PC-9 (cell line): ENCODE measurements at regions not wholly inside any gene's neighbourhood (a gene's known extent, or its start where the extent isn't known, plus 50 kb on each side); places are given as distances from the start of the nearest gene placed in this dataset.

Experiments
- BruUV-seq: library from RNA; stranded (reverse); fragments of 400-500 nt; replicated peaks from 2 replicates; lab custom pipeline; 2021; lab: Mats Ljungman, UMichigan
- CTCF ChIA-PET: fragments of 300-600 bp; sonication (Branson Sonifier 250); formaldehyde crosslinking; loops from one replicate; lab custom pipeline; 2022; ENCODE audit warnings: antibody characterized with exemption; lab: Charles Lee
- POLR2A ChIA-PET: fragments of 300-600 bp; sonication (Branson Sonifier 250); formaldehyde crosslinking; loops from one replicate; lab custom pipeline; 2022; ENCODE audit warnings: antibody characterized with exemption; ENCODE audit not compliant: unreplicated experiment; lab: Charles Lee
- DNase-seq, 2 experiments: peaks; one replicate each; pipeline versions ENCODE4 v3.0.0 to v3.0.0-alpha.2; 2015 to 2022; ENCODE audit warnings: mixed read lengths in 1 of 2
- H2AFZ ChIP-seq: fragments of 200-600 bp; sonication (generic); 2 replicates; pipeline ENCODE4 v1.8.1; 2017; ENCODE audit warnings: antibody characterized with exemption
- H3F3A ChIP-seq: fragments of 200-600 bp; sonication (generic); 2 replicates; pipeline ENCODE4 v1.8.1; 2017; ENCODE audit warnings: antibody characterized with exemption, mild to moderate bottlenecking, low read depth; ENCODE audit not compliant: insufficient read depth
- H3K27ac ChIP-seq: fragments of 200-600 bp; sonication (generic); 2 replicates; pipeline ENCODE4 v1.6.1; 2016; ENCODE audit warnings: mixed run types
- H3K27me3 ChIP-seq: fragments of 200-600 bp; sonication (generic); 2 replicates; pipeline ENCODE4 v1.6.1; 2016; ENCODE audit warnings: low read depth, mixed run types; ENCODE audit not compliant: insufficient read depth
- H3K36me3 ChIP-seq: fragments of 200-600 bp; sonication (generic); 2 replicates; pipeline ENCODE4 v1.6.1; 2016; ENCODE audit warnings: low read depth, mixed run types
- H3K4me1 ChIP-seq: fragments of 200-600 bp; sonication (generic); replicated peaks from 2 replicates; pipeline ENCODE4 v1.6.1; 2016; ENCODE audit warnings: mixed run types; ENCODE audit not compliant: insufficient read depth
- H3K4me2 ChIP-seq: fragments of 200-600 bp; sonication (generic); 2 replicates; pipeline ENCODE4 v1.6.1; 2017; ENCODE audit warnings: mixed run types
- H3K4me3 ChIP-seq: fragments of 200-600 bp; sonication (generic); 2 replicates; pipeline ENCODE4 v1.6.1; 2016; ENCODE audit warnings: mixed run types
- H3K79me2 ChIP-seq: fragments of 200-600 bp; sonication (generic); 2 replicates; pipeline ENCODE4 v1.6.1; 2017; ENCODE audit warnings: low read depth, mixed run types
- H3K9me2 ChIP-seq: fragments of 200-600 bp; sonication (generic); 2 replicates; pipeline ENCODE4 v1.8.1; 2017; ENCODE audit warnings: mild to moderate bottlenecking; ENCODE audit not compliant: insufficient read depth
- H3K9me3 ChIP-seq: fragments of 200-600 bp; sonication (generic); 2 replicates; pipeline ENCODE4 v1.8.1; 2016; ENCODE audit warnings: low read depth; ENCODE audit not compliant: insufficient read depth
- H4K20me1 ChIP-seq: fragments of 200-600 bp; sonication (generic); 2 replicates; pipeline ENCODE4 v1.8.1; 2017; ENCODE audit not compliant: insufficient read depth
- CTCF ChIP-seq: fragments of 200-600 bp; sonication (generic); conservative IDR thresholded peaks from 2 replicates; pipeline ENCODE4 v1.6.1; 2017; ENCODE audit warnings: mixed run types, antibody characterized with exemption, mild to moderate bottlenecking, moderate library complexity
- EZH2 ChIP-seq: fragments of 200-600 bp; sonication (generic); IDR thresholded peaks from 2 replicates; pipeline ENCODE4 v1.8.0; 2017; ENCODE audit warnings: antibody characterized with exemption, low read depth
- intact Hi-C: fragments of 100-400 bp; cut with micrococcal nuclease; formaldehyde crosslinking; loops from one replicate; pipeline ENCODE4 v1.10.0; 2022; ENCODE audit not compliant: unreplicated experiment

- Histone ChIP-seq H3K9me3 (no peaks in the 10 kb centered on the region), H3K27me3 (no peaks in the 10 kb centered on the region), H2AFZ (no peak overlapping the region), H4K20me1 (no peaks in the 10 kb centered on the region), H3K4me3 (no peak overlapping the region), H3F3A (peaks cover 26% of the 10 kb centered on the region), H3K9me2 (no peaks in the 10 kb centered on the region), H3K79me2 (no peaks in the 10 kb centered on the region), H3K4me1 (peaks cover 54% of the 10 kb centered on the region), H3K4me2 (peak overlapping the region; percentile 14; the same call in 1 of the 2 replicates), H3K27ac (peak overlapping the region; percentile 46), H3K36me3 (no peaks in the 10 kb centered on the region)
- ChIA-PET CTCF (no interaction called here), POLR2A (interaction anchor here (0.6 kb wide), 1 partner anchor 28 kb away, joined by 20 read pairs; no protein-coding TSS in a partner anchor)
- no TSS peak for BruUV-seq
- peak; percentile 19 to 81 for DNase-seq
- intact Hi-C loops, result no loop called here
- TF ChIP-seq EZH2, result no peak
- TF ChIP-seq CTCF, result no peak
Measured at GRCh38 chr7:155947051-155947450, 134.8 kb upstream of the SHH start.

- DNase-seq, result no peak
- Histone ChIP-seq H3K4me3 (no peak overlapping the region), H3K79me2 (no peaks in the 10 kb centered on the region), H3K9me2 (no peaks in the 10 kb centered on the region), H3K4me1 (peaks cover 47% of the 10 kb centered on the region), H3F3A (peaks cover 20% of the 10 kb centered on the region), H2AFZ (no peak overlapping the region), H3K36me3 (no peaks in the 10 kb centered on the region), H3K4me2 (no peak overlapping the region), H3K27ac (no peak overlapping the region), H4K20me1 (no peaks in the 10 kb centered on the region), H3K9me3 (no peaks in the 10 kb centered on the region), H3K27me3 (no peaks in the 10 kb centered on the region)
- intact Hi-C loops, result no loop called here
- TF ChIP-seq CTCF, result no peak
- TF ChIP-seq EZH2, result no peak
- ChIA-PET POLR2A (no interaction called here), CTCF (no interaction called here)
- BruUV-seq, result no TSS peak
Measured at GRCh38 chr7:155945670-155946325, 133.5 kb upstream of the SHH start.

GRCh38 chr7:155944901-155945300 lies 132.6 kb upstream of the SHH start:
- TF ChIP-seq CTCF, result no peak
- DNase-seq, result no peak
- Histone ChIP-seq H3K9me2 (no peaks in the 10 kb centered on the region), H3K4me1 (peaks cover 38% of the 10 kb centered on the region), H2AFZ (no peak overlapping the region), H3F3A (peaks cover 11% of the 10 kb centered on the region; the same call in 1 of the 2 replicates), H3K27me3 (no peaks in the 10 kb centered on the region), H3K79me2 (no peaks in the 10 kb centered on the region), H3K9me3 (no peaks in the 10 kb centered on the region), H3K27ac (no peak overlapping the region), H3K4me3 (no peak overlapping the region), H3K4me2 (no peak overlapping the region), H3K36me3 (no peaks in the 10 kb centered on the region), H4K20me1 (no peaks in the 10 kb centered on the region)
- BruUV-seq, result no TSS peak
- CTCF ChIA-PET, result no interaction called here
- intact Hi-C loops, result no loop called here
- POLR2A ChIA-PET, result no interaction called here
